ENCODE measurements at regions not wholly inside any gene's neighbourhood (a gene's known extent, or its start where the extent isn't known, plus 50 kb on each side); places are given as distances from the start of the nearest gene placed in this dataset.
"Not testable (repeated sequence)": the region's sequence is repeated elsewhere in the genome, so short reads cannot be mapped to it uniquely, and the experiment has no call there.

GRCh38 chr6:63010962-63011361 lies 200.3 kb upstream of the FKBP1C start:
- not testable (repeated sequence) for DNase-seq (ENCODE audit: low read depth in 2 of 3, low spot score in 2 of 3)

DNA sequence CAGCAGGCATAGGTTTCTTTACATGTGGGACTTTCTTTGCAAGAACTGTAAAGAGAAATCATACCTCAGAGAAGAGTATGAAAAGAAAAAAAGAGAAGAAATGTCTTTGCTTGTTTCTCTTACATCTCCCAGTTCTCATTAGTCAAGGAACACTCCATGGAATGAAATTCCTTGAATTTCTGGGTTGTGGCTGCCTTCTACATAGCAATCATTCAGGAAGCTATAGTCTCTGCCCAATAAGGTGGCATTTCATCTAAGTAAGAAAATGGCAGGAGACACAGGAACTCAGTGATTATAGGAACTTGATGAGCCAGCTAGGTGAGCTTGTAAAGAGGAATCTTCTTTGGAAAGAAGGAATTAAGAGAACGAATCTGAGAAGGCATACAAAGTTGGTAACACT lies 197.0 kb upstream of the FKBP1C start:
- DNase-seq (ENCODE audit: low read depth in 2 of 3, low spot score in 2 of 3), result no peak

DNA sequence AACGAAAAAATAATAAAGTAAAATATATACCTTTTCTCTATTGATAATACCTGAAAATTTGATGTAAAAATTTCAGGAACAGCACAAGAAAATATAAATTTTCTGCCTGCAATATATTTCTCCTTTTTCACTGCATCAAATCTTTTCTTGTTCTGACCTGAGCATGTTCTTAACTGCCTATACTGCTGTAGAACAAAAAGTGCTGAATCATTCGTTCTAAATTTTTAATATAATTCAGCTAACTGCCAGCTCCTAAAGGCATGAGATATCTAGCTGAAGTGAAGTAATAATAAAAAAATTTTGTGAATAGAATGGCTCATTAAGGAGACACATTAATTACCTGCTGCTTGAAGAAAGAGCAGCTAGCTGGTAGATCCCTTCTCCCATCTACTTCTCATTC lies 188.6 kb upstream of the FKBP1C start:
- DNase-seq (ENCODE audit: low read depth in 2 of 3, low spot score in 2 of 3), result no peak

DNA sequence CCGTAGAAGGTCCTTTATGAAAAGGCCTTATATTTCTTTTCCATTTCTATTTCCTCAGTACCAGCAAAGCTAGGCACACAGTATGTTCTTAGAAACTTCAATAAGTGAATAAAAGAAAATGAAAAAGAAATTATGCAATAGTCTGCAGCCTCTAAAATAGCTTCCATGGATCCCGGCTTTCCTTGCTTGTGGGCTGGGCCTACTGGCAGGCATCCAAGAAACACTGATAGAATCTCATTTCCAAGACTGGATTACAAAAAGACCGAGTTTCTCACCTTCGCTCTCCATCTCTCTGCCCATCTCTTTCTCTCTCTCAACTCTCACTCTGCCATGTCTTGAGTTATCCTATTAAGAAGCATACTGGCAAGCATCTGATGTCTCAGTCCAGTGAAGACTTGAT lies 187.5 kb upstream of the FKBP1C start:
- DNase-seq (ENCODE audit: low read depth in 2 of 3, low spot score in 2 of 3), result no peak

- DNase-seq (ENCODE audit: low read depth in 2 of 3, low spot score in 2 of 3), result no peak
Observed at GRCh38 chr6:63049216-63049615, 162.1 kb upstream of the FKBP1C start.

DNA sequence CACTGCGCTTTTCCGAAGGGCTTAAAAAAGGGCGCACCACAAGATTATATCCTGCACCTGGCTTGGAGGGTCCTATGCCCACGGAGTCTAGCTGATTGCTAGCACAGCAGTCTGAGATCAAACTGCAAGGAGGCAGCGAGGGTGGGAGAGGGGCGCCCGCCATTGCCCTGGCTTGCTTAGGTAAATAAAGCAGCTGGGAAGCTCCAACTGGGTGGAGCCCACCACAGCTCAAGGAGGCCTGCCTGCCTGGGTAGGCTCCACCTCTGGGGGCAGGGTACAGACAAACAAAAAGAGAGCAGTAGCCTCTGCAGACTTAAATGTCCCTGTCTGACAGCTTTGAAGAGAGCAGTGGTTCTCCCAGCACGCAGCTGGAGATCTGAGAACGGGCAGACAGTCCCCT lies 158.1 kb upstream of the FKBP1C start:
- DNase-seq (ENCODE audit: low read depth in 2 of 3, low spot score in 2 of 3), result not testable (repeated sequence)

GRCh38 chr6:63058601-63059000 lies 152.7 kb upstream of the FKBP1C start:
- DNase-seq (ENCODE audit: low read depth in 2 of 3, low spot score in 2 of 3), result no peak

DNA sequence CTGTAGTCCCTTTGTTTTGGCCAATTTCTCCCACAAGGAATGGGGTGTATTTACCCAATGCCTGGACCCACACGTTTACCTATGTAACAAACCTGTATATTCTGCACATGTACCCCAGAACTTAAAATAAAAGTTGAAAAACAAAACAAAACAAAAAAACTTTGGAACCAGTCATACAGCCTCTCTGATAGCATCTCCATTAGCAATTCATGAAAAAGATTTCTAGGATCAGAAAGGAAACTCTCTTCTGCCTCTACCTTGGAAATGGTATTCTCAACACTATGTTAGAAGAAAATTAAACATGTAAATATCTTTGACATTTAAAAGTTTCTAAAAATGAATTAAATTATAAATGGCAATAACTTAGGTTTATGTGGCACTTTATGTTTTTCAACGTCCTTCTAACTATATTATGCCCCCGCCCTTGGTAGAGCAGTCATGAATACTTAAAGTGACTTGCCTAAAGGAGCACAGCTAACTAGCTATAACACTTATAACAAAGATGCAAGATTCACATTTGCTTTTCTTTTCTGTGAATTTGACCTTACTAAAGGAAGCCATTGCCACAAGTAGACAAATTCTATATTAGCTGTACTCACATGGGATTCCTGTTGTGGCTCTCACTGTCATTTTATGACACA lies 147.5 kb upstream of the FKBP1C start:
- no peak for DNase-seq (ENCODE audit: low read depth in 2 of 3, low spot score in 2 of 3)

DNA sequence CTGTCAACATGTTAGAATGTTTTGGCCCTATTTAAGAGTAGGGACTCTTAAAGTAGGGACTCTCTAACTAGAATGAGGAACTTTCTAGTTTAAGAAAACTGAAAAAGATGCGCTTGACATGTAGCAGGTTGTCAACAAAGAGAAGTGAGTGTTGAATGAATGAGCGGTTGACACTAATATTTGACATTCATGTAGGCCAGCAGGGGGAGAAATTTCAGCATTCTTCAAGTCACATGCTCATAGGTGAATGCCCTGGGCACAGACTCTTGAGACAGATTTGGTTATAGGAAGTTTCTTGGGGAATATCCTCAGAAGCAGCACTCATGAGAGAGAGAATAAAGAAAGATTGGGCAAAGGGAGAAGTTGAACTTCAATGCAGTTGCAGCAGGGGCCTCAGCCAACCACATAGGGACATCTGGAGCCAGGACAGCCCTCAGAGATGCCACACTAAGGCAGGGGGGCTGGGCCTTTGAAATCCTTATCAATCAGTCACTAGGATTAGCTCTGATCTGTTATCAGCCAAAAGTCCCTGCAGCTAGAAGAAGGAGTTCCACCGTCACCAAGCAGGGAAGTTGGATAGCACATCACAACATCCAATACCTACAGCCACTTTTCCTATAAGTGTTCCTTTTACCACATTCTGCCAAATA lies 145.1 kb upstream of the FKBP1C start:
- peak in 2 of 3 donors; percentile 2 to 7 for DNase-seq (ENCODE audit: low read depth in 2 of 3, low spot score in 2 of 3)

GRCh38 chr6:63094947-63095346 lies 116.3 kb upstream of the FKBP1C start:
- DNase-seq (ENCODE audit: low read depth in 2 of 3, low spot score in 2 of 3), result no peak

DNA sequence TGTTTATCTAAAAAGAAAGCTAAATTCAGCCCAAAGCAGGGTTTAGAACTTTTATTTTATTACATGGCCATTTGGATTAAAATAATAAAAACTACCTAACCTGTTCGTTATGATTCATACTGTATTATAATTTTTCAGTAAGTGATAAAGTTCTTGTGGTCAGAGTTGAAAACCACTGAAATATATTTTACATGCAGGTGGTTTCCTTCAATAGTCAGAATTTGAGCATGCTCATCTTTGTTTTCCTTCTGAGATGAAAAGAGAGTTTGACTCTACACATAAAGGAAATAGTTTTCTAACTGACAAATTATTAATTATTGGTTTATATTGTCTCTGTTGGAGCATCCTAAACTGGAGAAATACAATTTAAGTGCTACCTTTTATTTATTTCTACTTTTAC lies 114.0 kb upstream of the FKBP1C start:
- no peak for DNase-seq (ENCODE audit: low read depth in 2 of 3, low spot score in 2 of 3)

DNA sequence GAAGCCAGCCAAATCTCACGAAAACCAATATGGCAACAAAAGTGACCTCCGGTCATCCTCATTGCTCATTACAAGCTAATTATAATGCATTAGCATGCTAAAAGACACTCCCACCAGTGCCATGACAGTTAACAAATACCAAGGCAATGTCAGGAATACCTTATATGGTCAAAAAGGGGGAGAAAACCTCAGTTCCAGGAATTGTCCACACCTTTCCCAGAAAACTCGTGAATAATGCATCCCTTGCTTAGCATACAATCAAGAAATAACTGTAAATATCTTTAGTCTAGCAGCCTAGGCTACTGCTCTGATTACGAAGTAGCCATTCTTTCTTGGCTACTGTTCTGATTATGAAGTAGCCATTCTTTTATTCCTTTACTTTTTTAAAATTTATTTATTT lies 112.5 kb upstream of the FKBP1C start:
- DNase-seq (ENCODE audit: low read depth in 2 of 3, low spot score in 2 of 3), result no peak

DNA sequence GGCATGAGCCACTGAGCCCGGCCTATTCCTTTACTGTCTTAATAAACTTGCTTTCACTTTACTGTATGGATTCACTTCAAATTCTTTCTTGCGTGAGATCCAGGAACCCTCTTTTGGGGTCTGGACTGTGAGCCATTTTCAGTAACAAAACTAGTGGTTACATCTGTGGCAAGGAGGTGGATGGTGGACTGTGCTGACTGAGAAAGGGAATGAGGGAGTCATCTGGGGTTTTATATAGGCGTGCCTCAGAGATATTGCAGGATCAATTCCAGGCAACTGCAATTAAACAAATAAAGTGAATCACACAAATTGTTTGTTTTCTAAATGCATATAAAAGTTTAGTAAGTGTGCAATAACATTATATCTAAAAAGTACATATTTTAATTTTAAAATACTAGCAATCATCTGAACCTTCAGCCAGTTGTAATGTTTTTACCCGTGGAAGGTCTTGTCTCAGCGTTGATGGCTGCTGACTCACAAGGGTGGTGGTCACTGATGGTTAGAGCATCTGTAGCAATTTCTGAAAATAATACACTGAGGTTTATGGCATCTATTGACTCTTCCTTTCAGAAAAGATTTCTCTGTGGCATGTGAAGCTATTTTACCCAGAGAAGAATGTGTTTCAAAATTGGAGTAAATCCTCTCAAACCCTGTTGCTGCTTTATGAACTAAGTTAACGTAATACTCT lies 111.4 kb upstream of the FKBP1C start:
- no peak for DNase-seq (ENCODE audit: low read depth in 2 of 3, low spot score in 2 of 3)

GRCh38 chr6:63114610-63115211 lies 96.6 kb upstream of the FKBP1C start:
- no peak for DNase-seq (ENCODE audit: low read depth in 2 of 3, low spot score in 2 of 3)

- no peak for DNase-seq (ENCODE audit: low read depth in 2 of 3, low spot score in 2 of 3)
Observed at GRCh38 chr6:63121166-63121565, 90.1 kb upstream of the FKBP1C start.

- DNase-seq (ENCODE audit: low read depth in 2 of 3, low spot score in 2 of 3), result no peak
Observed at GRCh38 chr6:63140114-63140513, 71.2 kb upstream of the FKBP1C start.

GRCh38 chr6:63140692-63141318 lies 70.5 kb upstream of the FKBP1C start:
- DNase-seq (ENCODE audit: low read depth in 2 of 3, low spot score in 2 of 3), result no peak

GRCh38 chr6:63149730-63150129 lies 61.5 kb upstream of the FKBP1C start:
- no peak for DNase-seq (ENCODE audit: low read depth in 2 of 3, low spot score in 2 of 3)

GRCh38 chr6:63154535-63154934 lies 56.7 kb upstream of the FKBP1C start:
- no peak for DNase-seq (ENCODE audit: low read depth in 2 of 3, low spot score in 2 of 3)
